Coronary artery (tissue), 2 donors: ENCODE measurements at regions not wholly inside any gene's neighbourhood (a gene's known extent, or its start where the extent isn't known, plus 50 kb on each side); places are given as distances from the start of the nearest gene placed in this dataset.

Experiments
- DNase-seq: peaks from one replicate; pipeline ENCODE4 v3.0.0-alpha.2; 2017; ENCODE audit warnings: low spot score
- H3K27ac ChIP-seq, 2 donors: fragments of 200-600 bp; sonication (generic); one replicate each; pipeline ENCODE4 v1.5.1; 2016 to 2019
- H3K4me3 ChIP-seq: fragments of 200-600 bp; sonication (generic); 2 replicates; pipeline ENCODE4 v1.5.1; 2016; ENCODE audit warnings: mild to moderate bottlenecking, moderate library complexity
- TF ChIP-seq, protein P1 (sequence below): fragments of 200-600 bp; sonication (generic); IDR thresholded peaks from one replicate; pipeline ENCODE4 v1.5.1; 2019; ENCODE audit warnings: antibody characterized with exemption

DNA sequence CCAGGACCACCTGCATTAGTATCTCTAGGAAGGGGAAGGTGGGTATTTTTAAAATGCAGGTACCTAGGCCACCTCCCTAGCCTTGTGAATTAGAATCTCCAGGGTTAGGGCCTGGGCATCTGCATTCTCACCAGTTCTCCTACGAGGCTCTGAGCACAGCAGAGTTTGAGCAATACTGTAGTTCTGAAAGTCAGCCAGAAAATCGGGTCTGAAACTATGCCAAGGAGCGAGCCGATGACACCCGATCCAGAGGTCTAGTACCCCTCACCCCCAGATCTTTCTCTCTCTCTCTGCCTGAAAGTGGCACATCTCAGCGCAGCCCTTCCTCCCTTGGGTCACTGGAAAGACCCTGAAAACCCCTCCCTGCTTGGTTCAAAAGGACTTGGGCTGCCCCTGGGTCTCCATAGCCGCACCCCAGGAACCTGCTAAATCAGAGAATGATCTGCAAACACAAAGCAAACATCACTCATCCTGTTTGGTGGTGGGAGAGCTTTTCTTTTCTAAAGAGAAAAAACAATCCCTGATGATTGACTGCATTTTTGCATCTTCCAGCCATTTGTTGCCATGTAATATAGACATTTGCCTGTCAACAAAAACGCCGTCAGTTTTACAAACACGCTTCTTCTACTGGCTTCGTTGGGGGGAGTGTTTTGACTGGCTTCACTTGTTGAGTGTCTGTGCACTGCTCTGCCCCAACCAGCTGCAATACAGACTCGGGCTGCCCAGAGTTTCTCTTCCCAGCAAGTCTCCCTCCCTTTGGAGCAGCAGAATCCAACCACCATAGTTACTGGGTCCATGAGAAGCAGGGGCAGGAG is 229.9 kb downstream of the MN1 start:
- no peak overlapping the region for H3K4me3 ChIP-seq
- no peak overlapping the region for H3K27ac ChIP-seq
- DNase-seq = no peak
- TF ChIP-seq, protein P1, sequence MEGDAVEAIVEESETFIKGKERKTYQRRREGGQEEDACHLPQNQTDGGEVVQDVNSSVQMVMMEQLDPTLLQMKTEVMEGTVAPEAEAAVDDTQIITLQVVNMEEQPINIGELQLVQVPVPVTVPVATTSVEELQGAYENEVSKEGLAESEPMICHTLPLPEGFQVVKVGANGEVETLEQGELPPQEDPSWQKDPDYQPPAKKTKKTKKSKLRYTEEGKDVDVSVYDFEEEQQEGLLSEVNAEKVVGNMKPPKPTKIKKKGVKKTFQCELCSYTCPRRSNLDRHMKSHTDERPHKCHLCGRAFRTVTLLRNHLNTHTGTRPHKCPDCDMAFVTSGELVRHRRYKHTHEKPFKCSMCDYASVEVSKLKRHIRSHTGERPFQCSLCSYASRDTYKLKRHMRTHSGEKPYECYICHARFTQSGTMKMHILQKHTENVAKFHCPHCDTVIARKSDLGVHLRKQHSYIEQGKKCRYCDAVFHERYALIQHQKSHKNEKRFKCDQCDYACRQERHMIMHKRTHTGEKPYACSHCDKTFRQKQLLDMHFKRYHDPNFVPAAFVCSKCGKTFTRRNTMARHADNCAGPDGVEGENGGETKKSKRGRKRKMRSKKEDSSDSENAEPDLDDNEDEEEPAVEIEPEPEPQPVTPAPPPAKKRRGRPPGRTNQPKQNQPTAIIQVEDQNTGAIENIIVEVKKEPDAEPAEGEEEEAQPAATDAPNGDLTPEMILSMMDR = no peak

GRCh38 chr22:27572278-27572666 is 229.3 kb downstream of the MN1 start:
- no peak for DNase-seq
- TF ChIP-seq, protein P1 = no peak
- no peak overlapping the region for H3K4me3 ChIP-seq
- no peak overlapping the region for H3K27ac ChIP-seq

- Histone ChIP-seq H3K27ac (no peak overlapping the region), H3K4me3 (no peak overlapping the region)
- DNase-seq = no peak
- TF ChIP-seq, protein P1 = no peak
Observed at GRCh38 chr22:27573280-27574001, 228.1 kb downstream of the MN1 start.

DNA sequence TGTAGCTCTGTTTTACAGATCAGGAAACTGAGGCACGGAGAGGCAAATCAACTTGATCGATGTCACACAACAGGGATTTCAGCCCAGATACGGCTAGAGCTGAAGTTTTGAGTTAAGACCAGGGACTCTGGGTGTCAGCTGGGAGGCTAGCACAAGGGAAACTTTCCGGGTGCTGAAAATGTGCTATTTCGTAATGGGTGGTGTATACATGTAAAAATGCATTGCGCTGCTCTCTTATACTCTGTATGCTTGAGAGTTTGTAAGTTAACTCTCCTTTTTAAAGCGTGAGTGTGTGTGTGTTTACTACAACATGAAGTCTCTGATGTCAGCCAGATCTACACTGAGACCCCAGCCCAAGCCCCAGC is 227.6 kb downstream of the MN1 start:
- TF ChIP-seq, protein P1 = no peak
- no peak for DNase-seq
- no peak overlapping the region for H3K4me3 ChIP-seq
- H3K27ac ChIP-seq = no peak overlapping the region

DNA sequence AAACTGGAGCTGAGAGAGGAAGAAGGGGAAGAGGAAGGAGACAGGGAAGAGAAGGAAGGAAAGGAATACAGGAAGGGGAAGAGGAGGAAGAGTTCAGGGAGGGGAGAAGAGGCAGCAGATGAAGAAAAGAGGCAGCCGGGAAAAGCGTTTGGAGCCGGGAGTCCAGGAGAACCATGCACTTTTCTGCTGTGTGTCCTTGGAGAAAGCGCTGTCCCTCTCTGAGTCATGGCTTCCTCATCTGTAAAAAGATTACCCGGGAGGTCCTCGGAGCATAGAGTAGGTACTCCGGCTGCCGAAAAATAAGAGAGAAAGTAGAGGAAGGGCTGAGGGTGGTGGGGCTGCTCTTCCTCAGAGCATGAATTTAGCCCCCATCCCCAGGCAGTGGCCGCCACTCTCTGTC is 226.9 kb downstream of the MN1 start:
- TF ChIP-seq, protein P1 = no peak
- no peak overlapping the region for H3K4me3 ChIP-seq
- DNase-seq = no peak
- H3K27ac ChIP-seq = no peak overlapping the region

- DNase-seq = no peak
- no peak overlapping the region for H3K27ac ChIP-seq
- TF ChIP-seq, protein P1 = no peak
- no peak overlapping the region for H3K4me3 ChIP-seq
Observed at GRCh38 chr22:27575348-27575747, 226.2 kb downstream of the MN1 start.

DNA sequence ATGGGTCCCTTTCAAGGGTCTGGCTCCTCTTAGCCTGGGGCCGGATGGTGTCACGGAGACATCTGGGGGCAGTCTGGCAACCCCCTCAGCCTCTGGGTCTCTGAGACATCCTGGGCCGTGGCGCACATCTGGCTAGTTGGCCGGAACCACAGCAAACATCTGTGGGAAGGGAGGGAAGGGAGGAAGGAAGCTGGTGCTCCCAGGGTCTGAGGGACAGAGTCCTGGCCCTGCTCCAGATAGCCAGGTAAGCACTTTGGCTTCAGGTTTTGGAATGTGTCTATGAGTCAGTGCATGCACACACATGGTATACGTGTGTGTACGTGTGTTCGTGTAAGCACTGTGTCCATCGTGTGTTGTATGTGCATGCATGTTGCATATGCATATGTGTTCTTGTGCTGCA is 225.1 kb downstream of the MN1 start:
- Histone ChIP-seq H3K4me3 (no peak overlapping the region), H3K27ac (no peak overlapping the region)
- TF ChIP-seq, protein P1 = no peak
- DNase-seq = no peak
